GM21367 (cell line): ENCODE measurements at regions not wholly inside any gene's neighbourhood (a gene's known extent, or its start where the extent isn't known, plus 50 kb on each side); places are given as distances from the start of the nearest gene placed in this dataset.

Experiments used
- ATAC-seq: cut with Tn5 transposase; IDR thresholded peaks from one replicate; pipeline ENCODE4 v1.9.1; 2021; ENCODE audit not compliant: unreplicated experiment

DNA sequence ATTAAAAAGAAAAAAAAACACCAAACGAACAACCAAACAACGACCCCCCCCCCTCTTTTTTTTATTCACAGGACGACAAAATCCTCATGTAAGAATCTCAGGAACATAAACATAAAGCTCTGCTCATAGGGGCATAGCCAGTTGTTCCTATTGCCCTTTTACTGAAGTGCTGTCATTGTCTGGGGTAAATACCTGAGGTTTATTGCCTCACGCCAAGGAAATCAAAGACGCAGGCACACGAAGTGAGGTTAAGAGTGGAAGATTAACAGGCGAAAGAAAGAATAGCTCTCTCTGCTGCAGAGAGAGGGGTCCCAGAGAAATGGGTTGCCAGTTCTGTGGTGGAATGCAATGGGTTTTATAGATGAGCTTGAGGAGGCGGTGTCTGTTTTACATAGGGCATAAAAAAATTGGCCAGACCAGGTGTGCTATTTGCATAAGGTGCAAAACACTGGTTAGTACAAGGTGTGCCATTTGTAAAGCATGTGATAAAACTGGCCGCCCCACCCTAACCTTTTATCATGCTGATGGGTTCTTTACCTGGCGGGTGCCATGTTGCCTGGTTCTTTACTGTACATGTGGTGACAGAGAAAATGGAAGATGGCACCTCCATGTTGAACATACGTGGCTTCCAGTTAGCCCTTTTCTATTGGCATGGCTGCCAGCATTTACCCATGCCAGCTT, 257.6 kb upstream of the ZPLD1 start:
- no peak for ATAC-seq

DNA sequence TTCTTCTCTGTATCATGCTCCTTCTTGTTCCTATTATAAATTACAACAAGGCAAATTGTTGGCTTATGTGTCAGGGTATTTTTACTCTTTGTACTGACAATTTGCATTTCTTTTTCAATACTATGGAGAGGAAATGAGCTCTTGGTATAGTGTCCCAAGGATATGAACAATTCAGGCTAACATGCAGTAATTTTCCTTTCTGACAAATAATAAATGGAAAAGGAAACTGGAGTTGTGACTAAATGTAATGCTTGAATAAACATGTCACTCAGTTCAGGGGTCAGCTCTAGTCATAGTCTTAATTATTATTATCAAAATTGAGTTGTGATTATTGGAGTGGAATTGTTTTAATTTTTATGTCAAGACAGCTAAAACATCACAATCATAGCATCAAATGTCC, 256.0 kb upstream of the ZPLD1 start:
- no peak for ATAC-seq

DNA sequence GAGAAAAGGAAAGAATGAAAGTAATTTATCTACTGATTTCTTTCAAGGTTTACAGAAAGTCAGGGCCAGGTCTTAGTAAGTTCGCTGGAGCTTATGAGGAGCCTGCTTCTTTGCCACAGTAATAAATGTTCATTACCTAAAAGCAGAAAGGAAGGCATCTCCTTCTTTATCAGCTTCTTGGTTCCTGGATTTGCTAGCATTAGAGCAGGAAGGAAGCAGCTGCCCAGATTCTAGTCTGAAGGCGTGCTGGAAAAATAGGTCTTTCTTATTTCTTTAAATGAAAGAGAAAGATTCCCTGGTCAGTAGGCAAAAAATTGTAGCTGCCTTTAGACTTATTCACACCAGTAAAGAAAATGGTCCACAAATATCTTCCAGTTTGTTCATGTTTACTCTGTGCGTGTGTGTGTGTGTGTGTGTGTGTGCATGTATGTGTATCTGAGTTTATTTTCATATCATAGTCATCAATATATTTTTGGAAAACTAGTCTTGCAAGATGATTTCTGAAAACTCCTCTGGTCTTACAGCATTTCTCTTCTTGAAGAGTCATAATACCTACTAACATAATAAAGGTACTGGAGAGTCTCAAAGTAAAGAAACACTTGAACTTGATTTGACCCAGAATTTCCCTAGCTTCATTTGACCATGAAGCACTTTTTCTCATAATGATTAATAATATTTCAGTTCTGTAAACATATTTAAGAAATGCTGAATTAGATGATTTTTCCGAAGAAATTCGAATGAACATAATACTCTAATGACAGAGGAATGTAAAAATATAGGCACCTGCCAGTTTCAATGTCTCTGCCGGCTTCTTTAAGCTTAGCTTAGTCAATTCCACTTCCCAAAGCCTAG, 255.3 kb upstream of the ZPLD1 start:
- ATAC-seq, result peak; percentile 54

DNA sequence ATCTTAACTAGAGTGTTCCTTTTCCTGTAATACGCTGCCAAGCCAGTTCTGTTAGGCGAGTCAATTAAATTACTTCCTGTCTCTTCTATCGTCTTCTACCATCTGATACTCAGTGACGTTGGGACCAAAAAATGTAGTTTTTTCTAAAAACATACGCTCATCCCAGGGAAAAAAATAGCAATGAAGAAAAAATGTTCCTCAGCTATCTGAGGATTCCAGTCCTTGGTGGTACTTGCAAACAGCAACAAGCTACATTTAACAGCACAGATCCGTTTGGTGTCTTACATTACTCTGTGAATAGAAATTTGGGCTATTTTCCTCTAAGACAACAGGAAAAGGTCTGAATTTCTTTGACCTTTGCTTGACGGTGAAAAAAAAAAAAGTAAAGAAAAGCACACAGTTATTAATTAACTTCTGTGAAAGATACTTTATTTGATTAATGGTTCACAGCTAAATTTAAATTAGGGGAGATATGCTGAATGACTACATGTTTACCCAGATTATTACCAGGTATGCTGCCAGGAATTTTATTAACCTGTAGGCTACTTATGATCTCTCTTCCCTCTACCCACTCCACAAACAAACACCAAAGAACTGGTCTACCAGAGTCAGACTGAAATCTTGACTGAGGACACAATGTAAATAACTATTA, 254.4 kb upstream of the ZPLD1 start:
- ATAC-seq, result peak; percentile 40

DNA sequence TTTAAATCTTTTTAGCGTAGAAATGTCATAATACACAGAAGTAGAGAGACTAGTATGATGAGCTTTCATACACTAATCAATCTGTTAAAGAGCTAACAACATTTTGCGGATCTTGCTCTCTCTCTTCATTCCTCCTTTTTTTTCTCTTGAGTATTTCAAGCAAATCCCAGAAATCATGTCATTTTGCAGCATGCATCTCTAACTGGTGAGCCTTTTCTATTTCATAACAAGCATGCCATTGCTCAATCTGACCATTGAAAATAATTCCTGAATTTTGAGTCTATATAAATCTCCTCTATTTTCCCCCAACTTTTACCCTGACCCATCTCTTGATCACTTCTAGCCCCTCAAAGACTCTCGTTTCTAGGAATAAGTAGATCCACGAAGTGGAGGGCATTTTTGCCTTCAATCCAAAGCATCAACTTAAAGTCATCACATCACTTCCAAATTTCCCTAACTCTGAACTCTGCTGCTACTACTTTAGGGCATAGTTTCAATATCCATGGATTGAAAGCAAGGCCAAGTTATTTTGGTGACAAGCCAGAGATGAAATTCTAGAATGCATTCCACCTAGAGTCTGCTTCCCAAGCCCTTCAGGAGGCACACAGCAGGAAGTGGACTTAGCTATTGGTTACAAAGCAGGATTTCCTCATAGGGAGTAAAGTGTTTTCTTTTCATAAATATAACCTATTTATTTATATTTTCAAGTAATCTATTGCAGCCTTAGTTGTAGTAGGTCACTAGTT, 253.5 kb upstream of the ZPLD1 start:
- no peak for ATAC-seq

DNA sequence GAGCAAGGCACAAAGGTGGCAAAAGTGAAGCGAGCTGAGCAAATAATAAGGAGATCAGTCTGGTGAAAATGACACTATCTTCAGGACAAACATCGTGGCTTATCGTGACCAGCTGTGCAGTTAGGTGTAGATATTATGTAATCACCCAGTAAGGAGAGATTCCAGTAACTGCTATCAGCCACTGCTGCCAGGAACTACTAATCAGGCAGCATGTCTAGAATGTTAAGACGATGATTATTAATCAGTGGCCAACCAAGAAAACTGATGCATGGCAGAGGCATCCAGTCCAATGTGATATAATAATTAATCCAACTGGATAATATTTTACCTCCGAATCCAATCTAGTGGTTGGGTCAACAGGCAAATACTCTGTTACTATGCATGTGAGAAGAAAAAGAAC, 252.7 kb upstream of the ZPLD1 start:
- no peak for ATAC-seq

DNA sequence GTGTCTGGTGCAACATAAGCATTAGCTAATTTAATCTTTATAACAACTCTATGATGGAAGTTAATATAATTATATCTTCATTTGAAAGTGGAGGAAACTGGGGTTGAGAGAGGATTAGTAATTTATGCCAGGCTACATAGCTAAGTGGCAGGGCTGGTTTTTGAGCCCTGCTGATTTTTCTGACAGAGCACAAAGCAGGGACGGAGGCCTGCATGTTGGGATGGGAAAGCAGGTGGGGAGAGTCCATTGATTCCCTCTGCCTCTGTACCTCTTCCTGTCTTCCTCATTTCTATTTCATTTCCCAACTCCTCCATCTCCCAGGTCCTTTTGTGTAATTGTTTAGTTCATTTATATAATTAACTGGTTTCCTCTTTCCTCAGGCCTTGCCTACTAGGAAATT, 251.6 kb upstream of the ZPLD1 start:
- ATAC-seq, result no peak

DNA sequence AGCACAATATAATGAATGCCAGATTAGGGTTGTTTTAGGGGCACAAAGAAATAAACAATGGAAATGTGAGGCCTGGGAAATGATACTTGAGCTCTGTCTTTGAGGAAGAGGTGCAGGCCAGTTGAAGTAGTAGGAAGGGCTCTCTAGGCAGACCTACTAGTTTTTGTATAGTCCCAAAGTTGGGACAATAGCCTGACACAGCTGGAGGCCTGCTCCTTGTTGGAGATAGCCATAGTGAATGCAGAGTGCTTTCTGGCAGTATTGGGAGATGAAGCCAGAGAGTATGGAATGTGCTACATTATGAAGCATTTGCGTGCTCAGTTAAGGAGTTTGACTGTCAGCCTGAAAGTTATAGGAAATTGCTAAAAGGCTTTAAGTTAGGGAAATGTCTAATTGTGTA, 251.2 kb upstream of the ZPLD1 start:
- ATAC-seq, result no peak

DNA sequence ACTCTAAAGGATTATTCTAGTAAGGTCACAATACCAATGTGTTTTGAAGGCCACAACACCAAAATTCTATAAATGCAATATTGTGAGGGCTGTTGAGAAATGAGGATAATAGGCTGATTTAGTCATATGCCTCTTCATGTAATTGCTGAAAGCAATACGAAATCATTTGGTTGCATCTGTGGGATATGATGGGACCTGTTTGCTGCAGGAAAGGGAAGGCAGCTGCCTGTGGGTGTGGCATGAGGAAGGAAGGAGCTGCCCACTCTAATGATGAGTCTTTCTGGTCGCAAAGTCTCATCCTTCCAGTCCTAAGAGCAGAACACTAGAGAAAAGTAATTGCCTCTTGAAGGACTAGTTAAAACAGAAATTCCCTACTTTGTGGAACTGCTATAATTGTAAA, 245.3 kb upstream of the ZPLD1 start:
- no peak for ATAC-seq

DNA sequence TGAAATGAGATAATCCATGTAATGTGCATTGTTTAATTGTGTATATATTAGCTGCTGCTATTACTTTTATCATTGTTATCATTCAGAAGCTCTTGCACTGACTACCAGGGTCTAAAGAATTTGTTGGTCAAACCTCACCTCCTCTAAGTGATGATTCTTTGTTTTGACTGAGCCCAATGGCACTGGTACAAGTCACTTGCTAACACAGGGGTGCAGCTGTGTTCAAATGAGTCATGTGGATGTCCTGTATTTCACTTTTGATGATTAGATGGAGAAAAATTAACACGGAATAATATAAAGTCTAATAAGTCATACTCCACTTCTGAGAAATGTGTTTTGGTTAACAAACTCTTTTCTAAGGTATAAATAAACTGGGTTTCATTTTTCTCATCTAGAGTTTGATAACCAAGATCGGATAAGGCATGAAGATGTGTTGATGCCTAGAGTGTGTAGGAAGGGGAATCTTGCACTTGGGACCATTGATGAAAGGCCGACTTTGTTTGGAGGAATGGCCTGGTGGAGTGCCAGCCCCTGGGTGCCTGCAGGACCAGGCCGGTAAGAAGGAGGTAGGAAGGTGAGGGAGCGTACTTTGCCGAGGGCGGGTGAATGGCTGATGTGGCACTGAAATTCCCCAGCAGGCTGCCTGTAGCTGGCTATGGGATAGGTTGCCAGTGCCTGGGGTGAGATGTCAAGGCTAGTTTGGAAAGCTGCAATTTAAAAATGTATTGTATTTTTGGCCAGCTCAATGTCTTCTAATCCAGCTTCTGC, 244.7 kb upstream of the ZPLD1 start:
- no peak for ATAC-seq

DNA sequence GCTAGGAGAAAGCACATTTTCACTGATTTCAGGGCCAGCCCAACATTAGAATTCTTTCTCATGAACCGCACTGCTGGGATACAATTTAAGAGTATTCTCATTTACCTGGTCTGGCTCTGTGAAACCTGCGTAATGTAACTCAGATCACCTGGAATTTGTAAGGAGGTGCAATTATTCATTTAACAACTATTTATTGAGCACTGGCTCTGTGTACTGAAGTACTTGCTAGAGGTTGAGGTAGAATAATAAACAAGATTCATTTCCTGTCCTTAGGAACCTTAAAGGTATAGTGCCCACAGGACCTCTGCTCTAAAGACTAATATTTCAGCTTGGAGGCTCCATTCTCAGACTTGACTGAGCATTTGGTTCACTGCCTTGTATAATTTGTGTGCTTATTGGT, 242.2 kb upstream of the ZPLD1 start:
- no peak for ATAC-seq

DNA sequence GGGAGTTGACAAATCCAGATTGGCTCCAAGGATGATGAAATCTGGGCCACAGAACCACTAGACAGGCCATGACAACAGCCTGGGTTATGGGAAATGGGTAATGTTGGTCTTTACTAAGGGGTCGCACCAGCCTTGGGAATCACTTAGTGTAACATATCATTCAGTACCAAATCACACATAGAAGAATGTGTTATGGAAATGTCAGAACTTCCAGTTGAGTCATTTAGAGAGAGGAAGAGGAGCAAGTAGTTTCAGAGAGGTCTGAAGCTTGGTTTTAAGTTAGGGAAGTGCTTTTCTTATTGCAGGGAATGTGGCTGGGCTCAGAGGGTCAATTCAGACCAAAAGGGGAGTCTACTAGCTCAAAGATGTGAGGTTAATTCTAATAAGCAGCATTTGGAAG, 241.6 kb upstream of the ZPLD1 start:
- ATAC-seq, result no peak

DNA sequence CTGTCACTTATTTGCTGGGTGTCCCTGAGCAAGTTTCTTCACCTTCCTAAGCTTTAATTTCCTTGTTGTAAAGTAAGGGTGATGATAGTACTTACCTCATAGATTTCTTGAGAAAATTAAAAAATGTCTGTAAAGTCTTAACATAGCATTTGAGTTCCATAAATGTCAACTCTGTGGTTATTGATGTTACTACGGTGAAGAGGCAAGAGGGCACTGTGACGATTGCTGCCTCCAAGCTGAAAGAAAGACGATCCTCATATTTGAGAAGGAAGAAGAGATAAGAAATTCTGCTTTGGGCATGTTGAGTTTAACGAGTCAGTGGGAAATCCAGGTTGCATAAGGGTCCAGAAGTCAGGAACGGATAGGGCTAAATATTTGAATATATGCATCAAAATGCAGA, 240.8 kb upstream of the ZPLD1 start:
- no peak for ATAC-seq

DNA sequence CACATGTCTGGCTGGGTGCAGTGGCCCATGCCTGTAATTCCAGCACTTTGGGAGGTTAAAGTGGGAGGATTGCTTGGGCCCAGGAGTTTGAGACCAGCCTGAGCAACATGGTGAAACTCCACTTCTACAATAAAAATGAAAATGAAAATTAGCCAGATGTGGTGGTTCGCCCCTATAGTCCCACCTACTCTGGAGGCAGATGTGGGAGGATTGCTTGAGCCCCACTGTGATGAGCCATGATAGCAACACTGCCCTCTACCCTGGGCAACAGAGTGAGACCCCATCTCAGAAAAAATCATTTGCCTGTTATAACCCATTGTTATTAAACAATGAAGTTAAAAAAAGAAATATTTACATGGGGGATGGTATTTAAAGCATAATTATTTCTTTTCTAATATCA, 240.1 kb upstream of the ZPLD1 start:
- ATAC-seq, result peak; percentile 40

DNA sequence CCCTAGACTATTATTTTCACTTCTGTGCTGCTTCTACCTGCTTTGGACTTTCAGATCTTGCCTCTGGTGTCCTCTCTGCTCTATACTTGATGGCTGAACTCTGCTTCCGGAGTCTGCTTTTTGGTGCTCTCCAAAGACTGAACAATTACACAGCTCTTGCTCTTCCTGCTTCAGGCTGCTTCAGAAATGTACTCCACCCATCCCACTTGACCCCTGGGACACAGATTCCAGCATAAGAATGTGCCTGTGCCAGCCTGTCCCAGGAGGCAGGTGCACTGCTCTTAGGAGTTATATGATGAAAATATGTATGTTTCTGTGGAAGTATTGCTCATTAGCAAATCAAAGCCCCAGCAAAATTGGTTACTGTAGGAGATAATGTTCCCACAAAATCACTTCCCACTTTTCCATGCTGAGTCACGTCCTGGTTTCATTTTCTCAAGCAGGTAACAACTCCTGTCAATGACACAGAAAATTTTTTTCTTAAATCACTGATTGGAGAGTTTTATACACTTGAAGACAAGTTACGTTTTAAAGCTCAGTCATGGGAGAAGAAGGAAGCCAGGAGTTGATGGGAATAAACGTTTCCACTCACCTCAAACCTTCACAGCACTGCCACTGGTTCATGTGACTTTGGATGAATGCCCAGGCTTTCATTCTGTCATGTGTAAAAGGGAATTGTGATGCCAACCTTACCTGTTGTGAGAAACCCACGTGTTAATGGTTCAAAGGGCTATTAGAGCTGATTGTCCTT, 239.4 kb upstream of the ZPLD1 start:
- peak; percentile 56 for ATAC-seq

DNA sequence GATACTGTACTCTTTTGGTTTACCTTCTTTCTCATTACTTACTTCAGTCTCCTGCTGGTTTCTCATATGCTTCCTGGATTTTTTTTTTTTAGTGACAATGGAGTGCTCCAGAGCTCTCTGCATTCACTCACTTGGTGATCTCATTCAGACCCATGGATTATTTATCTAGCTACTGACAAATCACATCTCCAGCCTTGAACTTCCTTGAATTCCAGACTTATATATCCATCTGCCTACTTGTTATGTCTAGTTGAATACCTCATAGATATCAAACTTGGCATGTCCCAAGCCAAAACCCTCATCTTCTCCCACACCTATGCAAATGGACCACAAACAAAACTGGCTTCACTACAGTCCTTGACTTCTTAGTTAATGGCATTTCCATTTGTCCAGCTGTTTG, 234.7 kb upstream of the ZPLD1 start:
- ATAC-seq, result no peak

DNA sequence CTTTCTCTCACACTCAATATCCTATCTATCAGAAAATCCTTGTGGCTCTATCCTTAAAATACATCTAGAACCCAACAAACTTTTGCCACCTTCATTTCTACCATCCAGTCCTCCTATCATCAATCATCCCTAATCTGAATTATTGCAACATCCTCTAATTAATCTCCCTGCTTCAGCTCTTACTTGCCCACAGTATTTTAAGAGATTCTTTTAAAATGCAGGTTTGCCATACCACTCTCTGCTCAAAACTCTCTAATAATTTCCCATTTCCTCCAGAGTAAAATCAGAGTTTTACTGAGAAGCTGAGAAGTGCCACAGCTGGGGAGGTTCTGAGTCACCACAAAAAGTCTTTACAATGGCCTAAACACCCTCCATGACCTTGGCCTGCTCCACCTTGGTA, 234.3 kb upstream of the ZPLD1 start:
- ATAC-seq, result no peak

DNA sequence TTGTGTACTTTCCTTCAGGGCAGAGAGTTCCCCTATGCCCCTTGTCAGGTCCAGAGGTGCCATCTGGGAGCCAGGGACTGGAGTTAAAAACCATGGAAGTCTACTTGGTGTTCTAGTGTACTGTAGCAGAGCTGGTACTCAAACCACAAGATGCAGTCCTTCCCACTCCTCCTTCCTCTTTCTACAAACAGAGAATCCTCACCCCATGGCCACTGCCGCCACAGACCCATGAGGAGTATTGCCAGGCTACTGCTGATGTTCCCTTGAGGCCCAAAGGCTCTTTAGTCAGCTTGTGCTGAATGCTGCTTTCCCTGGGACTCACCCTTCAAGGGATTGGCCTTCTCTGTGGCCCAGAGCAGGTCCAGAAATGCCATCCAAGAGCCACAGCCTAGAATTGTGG, 229.2 kb upstream of the ZPLD1 start:
- no peak for ATAC-seq

DNA sequence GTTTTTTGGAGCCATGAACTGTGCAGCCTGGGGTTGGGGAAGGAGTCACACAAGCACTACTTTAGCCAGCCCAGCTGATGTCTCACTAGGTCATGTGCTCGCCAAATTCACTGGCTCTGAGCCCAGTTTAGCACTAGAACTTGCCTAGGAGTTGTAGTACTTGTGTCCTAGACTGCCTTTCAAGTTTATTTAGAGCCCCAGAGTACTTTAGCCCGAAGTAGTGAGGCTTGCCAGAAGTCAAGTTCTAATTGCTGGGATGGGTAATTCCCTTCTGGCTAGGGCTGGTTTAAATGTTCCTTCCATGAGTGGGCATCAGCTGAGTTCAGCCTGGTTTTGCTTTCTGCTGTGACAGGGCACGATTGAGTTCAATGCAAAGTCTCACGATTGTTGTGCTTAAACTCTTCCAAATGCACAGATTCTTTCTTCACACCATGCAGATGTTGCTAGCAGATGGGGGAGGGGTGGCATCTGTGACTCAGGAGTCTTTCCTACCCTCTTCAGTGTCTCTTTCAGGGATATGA, 228.2 kb upstream of the ZPLD1 start:
- no peak for ATAC-seq

DNA sequence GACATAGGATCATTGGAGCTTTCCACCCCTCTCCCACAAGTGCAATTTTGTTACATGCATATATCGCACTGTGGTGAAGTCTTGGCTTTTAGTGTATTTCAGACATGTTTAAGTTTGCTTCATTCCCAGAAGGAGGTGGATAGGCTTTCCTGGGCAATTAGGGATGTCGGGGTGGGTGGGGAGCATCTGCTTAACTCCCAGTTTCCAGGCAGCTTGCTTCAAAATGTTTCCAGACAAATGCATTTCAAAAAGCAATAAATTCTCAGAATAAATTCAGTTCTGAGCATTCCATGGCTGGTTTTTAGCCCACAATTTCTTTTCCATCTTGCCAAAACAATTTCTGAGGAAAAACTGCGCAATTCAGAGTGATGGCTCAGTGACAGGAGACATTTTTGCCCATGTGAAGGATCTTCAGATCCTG, 227.7 kb upstream of the ZPLD1 start:
- ATAC-seq, result no peak
